Gastroesophageal sphincter (tissue), 3 donors: ENCODE measurements at regions not wholly inside any gene's neighbourhood (a gene's known extent, or its start where the extent isn't known, plus 50 kb on each side); places are given as distances from the start of the nearest gene placed in this dataset.

ENCODE experiments used
- CTCF ChIP-seq, 4 experiments: fragments of 200-600 bp in 2 of 4; fragments of 450-650 bp in 2 of 4; sonication (generic) in 1 of 4; IDR thresholded peaks; one replicate each; pipeline ENCODE4 v1.5.1; 2017 to 2019; ENCODE audit warnings: antibody characterized with exemption in 4 of 4, mild to moderate bottlenecking in 2 of 4, moderate library complexity in 2 of 4
- EP300 ChIP-seq: sonication (generic); formaldehyde crosslinking; IDR thresholded peaks from one replicate; pipeline ENCODE4 v1.6.1; 2017; ENCODE audit warnings: antibody characterized with exemption, mild to moderate bottlenecking
- POLR2A ChIP-seq, 2 donors: fragments of 450-650 bp; IDR thresholded peaks; one replicate each; pipeline ENCODE4 v1.6.1; 2017; ENCODE audit warnings: antibody characterized with exemption in 2 of 2, mild to moderate bottlenecking in 2 of 2, moderate library complexity in 1 of 2
- POLR2AphosphoS5 ChIP-seq: sonication (generic); formaldehyde crosslinking; IDR thresholded peaks from one replicate; pipeline ENCODE4 v1.6.1; 2017; ENCODE audit warnings: antibody characterized with exemption

- TF ChIP-seq CTCF (IDR thresholded peaks at IDR 0.05) (no peak), POLR2A (IDR thresholded peaks at IDR 0.05) (no peak), POLR2AphosphoS5 (no peak), EP300 (no peak)
Measured at GRCh38 chr3:153392363-153392762, 230.3 kb downstream of the RAP2B start.
